Progenitor cell of endocrine pancreas (in vitro differentiated cells): ENCODE measurements at regions not wholly inside any gene's neighbourhood (a gene's known extent, or its start where the extent isn't known, plus 50 kb on each side); places are given as distances from the start of the nearest gene placed in this dataset.

ENCODE experiments used
- DNase-seq: peaks from one replicate; pipeline ENCODE4 v3.0.0; 2021; ENCODE audit warnings: low spot score; ENCODE audit not compliant: unreplicated experiment
- H3K27ac Mint-ChIP-seq: 2 replicates; pipeline ENCODE4 v1.8.0; 2021; ENCODE audit warnings: mild to moderate bottlenecking, moderate library complexity, mixed read lengths
- H3K27me3 Mint-ChIP-seq: 2 replicates; pipeline ENCODE4 v1.8.0; 2021; ENCODE audit warnings: mixed read lengths
- H3K36me3 Mint-ChIP-seq: 2 replicates; pipeline ENCODE4 v1.8.0; 2022; ENCODE audit warnings: mixed read lengths; ENCODE audit not compliant: insufficient read depth
- H3K4me1 Mint-ChIP-seq: 2 replicates; pipeline ENCODE4 v1.8.0; 2021; ENCODE audit warnings: low read depth, mixed read lengths
- H3K4me3 Mint-ChIP-seq: 2 replicates; pipeline ENCODE4 v1.8.0; 2021; ENCODE audit warnings: low read depth, mild to moderate bottlenecking, moderate library complexity, mixed read lengths
- H3K9me3 Mint-ChIP-seq: 2 replicates; pipeline ENCODE4 v1.8.0; 2021; ENCODE audit warnings: low read depth, mixed read lengths
- CTCF ChIP-seq: fragments of 200-600 bp; sonication (generic); IDR thresholded peaks from one replicate; pipeline ENCODE4 v1.5.0; 2021; ENCODE audit warnings: antibody characterized with exemption, mild to moderate bottlenecking; ENCODE audit not compliant: unreplicated experiment

DNA sequence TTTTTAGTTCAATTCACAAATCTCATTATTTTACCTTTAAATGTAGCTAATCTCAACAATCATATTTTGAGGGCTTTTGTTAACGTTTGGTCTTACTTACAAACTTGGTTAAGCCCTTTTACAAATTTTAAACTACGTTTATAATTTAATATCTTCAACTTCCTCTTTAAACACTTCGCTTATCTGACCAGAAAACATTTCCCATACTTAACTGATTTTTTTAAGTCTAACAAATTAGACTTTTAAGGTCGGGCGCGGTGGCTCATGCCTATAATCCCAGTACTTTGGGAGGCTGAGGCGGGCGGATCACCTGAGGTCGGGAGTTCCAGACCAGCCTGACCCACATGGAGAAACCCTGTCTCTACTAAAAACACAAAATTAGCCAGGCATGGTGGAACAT is 300.9 kb downstream of the LMX1A start:
- Mint-ChIP-seq H3K4me1 (no peaks in the 10 kb centered on the region), H3K27ac (no peak overlapping the region), H3K4me3 (no peak overlapping the region)

DNA sequence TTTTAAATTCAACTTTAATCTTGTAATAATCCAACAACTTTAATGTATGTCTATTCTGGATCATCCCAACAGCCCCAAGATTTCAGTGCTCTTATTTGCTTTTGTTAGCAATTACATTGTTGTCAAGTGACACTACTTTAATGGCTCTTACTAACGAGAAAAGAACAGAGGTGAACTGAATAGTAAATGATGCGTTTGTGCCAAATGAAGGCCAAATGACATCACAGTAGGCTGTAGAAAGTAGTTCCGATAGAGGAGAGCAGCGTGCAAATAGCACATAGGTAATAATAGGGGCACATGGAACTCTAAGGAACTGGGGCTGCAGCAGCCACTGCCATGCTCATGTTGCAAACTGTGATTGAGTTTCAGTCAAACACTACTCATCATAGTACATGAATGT is 301.9 kb downstream of the LMX1A start:
- peaks cover 10% of the 10 kb centered on the region for H3K27me3 Mint-ChIP-seq
- no peaks in the 10 kb centered on the region for H3K4me1 Mint-ChIP-seq
- H3K27ac Mint-ChIP-seq, result no peak overlapping the region
- no peak for DNase-seq
- H3K4me3 Mint-ChIP-seq, result no peak overlapping the region
- no peaks in the 10 kb centered on the region for H3K9me3 Mint-ChIP-seq
- TF ChIP-seq CTCF, result no peak
- no peaks in the 10 kb centered on the region for H3K36me3 Mint-ChIP-seq

More for the DNA sequence above, 300.9 kb downstream of the LMX1A start:
- no peak for TF ChIP-seq CTCF
- no peak for DNase-seq
- Mint-ChIP-seq H3K27me3 (peaks cover under 1% of the 10 kb centered on the region), H3K9me3 (no peaks in the 10 kb centered on the region), H3K36me3 (no peaks in the 10 kb centered on the region)

DNA sequence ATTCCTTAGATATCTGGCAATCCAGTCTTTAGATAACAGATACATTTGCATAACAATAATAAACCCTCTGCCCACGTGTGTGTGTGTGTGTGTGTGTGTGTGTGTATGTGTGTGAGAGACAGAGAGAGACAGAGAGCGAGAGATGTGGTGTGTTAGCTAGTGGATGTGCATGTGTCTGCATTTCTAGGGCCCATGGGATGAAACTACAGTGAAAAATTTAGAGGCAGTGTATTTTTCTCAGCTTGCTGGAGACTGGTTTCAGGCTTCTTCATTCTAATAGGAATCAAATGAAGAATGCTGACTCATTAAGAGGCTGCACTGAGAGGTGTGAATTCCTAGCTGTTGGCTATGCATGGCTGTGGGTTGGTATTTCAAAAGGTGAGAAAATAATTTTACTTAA is 303.2 kb downstream of the LMX1A start:
- Mint-ChIP-seq H3K27me3 (peaks cover 18% of the 10 kb centered on the region), H3K4me1 (peaks cover under 1% of the 10 kb centered on the region), H3K36me3 (no peaks in the 10 kb centered on the region), H3K4me3 (no peak overlapping the region), H3K27ac (no peak overlapping the region), H3K9me3 (no peaks in the 10 kb centered on the region)
- no peak for DNase-seq
- TF ChIP-seq CTCF, result no peak

DNA sequence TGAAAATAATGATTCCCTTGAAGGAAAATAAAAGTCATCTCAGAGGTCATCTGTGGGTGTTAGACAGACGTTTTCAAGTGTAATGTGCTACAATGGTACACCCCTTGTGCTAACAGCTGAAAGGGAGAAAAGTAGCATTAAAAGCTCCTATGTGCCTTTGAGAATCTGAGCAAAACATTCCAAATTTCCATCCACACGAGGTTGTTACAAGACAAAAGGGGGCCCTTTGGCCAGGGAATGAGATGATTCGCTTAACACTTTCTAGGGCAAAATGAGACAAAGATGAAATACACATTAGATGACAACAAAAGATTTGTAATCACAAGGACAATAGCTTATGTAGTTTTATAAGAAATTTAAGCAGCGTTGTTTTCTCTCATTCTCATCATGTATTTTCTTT is 303.6 kb downstream of the LMX1A start:
- no peak for TF ChIP-seq CTCF
- peaks cover 2% of the 10 kb centered on the region for H3K4me1 Mint-ChIP-seq
- H3K4me3 Mint-ChIP-seq, result no peak overlapping the region
- H3K27me3 Mint-ChIP-seq, result peaks cover 19% of the 10 kb centered on the region
- H3K36me3 Mint-ChIP-seq, result no peaks in the 10 kb centered on the region
- no peak overlapping the region for H3K27ac Mint-ChIP-seq
- H3K9me3 Mint-ChIP-seq, result no peaks in the 10 kb centered on the region
- no peak for DNase-seq

- H3K36me3 Mint-ChIP-seq, result no peaks in the 10 kb centered on the region
- peaks cover 2% of the 10 kb centered on the region for H3K4me1 Mint-ChIP-seq
- no peak overlapping the region for H3K4me3 Mint-ChIP-seq
- DNase-seq, result no peak
- H3K9me3 Mint-ChIP-seq, result no peaks in the 10 kb centered on the region
- TF ChIP-seq CTCF, result no peak
- peaks cover 19% of the 10 kb centered on the region for H3K27me3 Mint-ChIP-seq
- H3K27ac Mint-ChIP-seq, result no peak overlapping the region
Observed at GRCh38 chr1:165052431-165052830, 304.1 kb downstream of the LMX1A start.
